HepG2 (cell line): ENCODE measurements at regions not wholly inside any gene's neighbourhood (a gene's known extent, or its start where the extent isn't known, plus 50 kb on each side); places are given as distances from the start of the nearest gene placed in this dataset.

ENCODE experiments used
- AHDC1 ChIP-seq: sonication (generic); formaldehyde crosslinking; IDR thresholded peaks from 2 replicates; pipeline ENCODE4 v1.5.1; 2020; ENCODE audit warnings: mild to moderate bottlenecking, missing genetic modification reagents, borderline replicate concordance
- FOXA3 ChIP-seq: IDR thresholded peaks from 2 replicates; pipeline ENCODE4 v1.6.1; 2016; ENCODE audit warnings: missing genetic modification reagents, missing compliant biosample characterization
- FOXJ3 ChIP-seq: sonication (generic); formaldehyde crosslinking; IDR thresholded peaks from 2 replicates; pipeline ENCODE4 v1.4.0; 2020; ENCODE audit warnings: missing genetic modification reagents, mild to moderate bottlenecking, borderline replicate concordance
- FOXK1 ChIP-seq: sonication (generic); formaldehyde crosslinking; IDR thresholded peaks from 2 replicates; pipeline ENCODE4 v1.4.0; 2020; ENCODE audit warnings: low read depth, missing genetic modification reagents, borderline replicate concordance
- GATAD2A ChIP-seq: IDR thresholded peaks from 2 replicates; pipeline ENCODE4 v1.6.1; 2016
- KAT2B ChIP-seq: fragments of 150-350 bp; IDR thresholded peaks from 2 replicates; pipeline ENCODE4 v1.6.1; 2014; ENCODE audit warnings: low read depth, low read length, borderline replicate concordance
- KAT7 ChIP-seq: IDR thresholded peaks from 2 replicates; pipeline ENCODE4 v1.6.1; 2018; ENCODE audit warnings: borderline replicate concordance, missing compliant biosample characterization
- PAXIP1 ChIP-seq: sonication (generic); formaldehyde crosslinking; conservative IDR thresholded peaks from 2 replicates; pipeline ENCODE4 v1.4.0; 2020; ENCODE audit warnings: mild to moderate bottlenecking, missing genetic modification reagents, moderate library complexity
- RFX5 ChIP-seq: IDR thresholded peaks from 2 replicates; pipeline ENCODE4 v1.6.1; 2011; ENCODE audit warnings: low read depth, low read length, improper control_type of control experiment
- SAFB2 ChIP-seq: sonication (generic); formaldehyde crosslinking; IDR thresholded peaks from 2 replicates; pipeline ENCODE4 v1.5.1; 2020; ENCODE audit warnings: missing genetic modification reagents, low read depth, mild to moderate bottlenecking, borderline replicate concordance
- STAG1 ChIP-seq: sonication (generic); formaldehyde crosslinking; IDR thresholded peaks from 2 replicates; pipeline ENCODE4 v1.4.0; 2020; ENCODE audit warnings: missing genetic modification reagents
- THAP11 ChIP-seq: IDR thresholded peaks from 2 replicates; pipeline ENCODE4 v1.6.1; 2016; ENCODE audit warnings: missing biosample characterization, missing genetic modification reagents
- ZNF180 ChIP-seq: sonication (generic); formaldehyde crosslinking; IDR thresholded peaks from 2 replicates; pipeline ENCODE4 v1.4.0; 2020; ENCODE audit warnings: low read depth, missing genetic modification reagents, borderline replicate concordance
- ZNF343 ChIP-seq: sonication (generic); formaldehyde crosslinking; IDR thresholded peaks from 2 replicates; pipeline ENCODE4 v1.4.0; 2020; ENCODE audit warnings: mild to moderate bottlenecking, missing genetic modification reagents
- ZNF747 ChIP-seq: sonication (generic); formaldehyde crosslinking; IDR thresholded peaks from 2 replicates; pipeline ENCODE4 v1.8.1; 2023; ENCODE audit warnings: missing genetic modification reagents, mild to moderate bottlenecking, borderline replicate concordance
- ZNF839 ChIP-seq: sonication (generic); formaldehyde crosslinking; IDR thresholded peaks from 2 replicates; pipeline ENCODE4 v1.4.0; 2020; ENCODE audit warnings: missing genetic modification reagents, mild to moderate bottlenecking, borderline replicate concordance
- TF ChIP-seq, protein P1 (sequence below): sonication (generic); formaldehyde crosslinking; IDR thresholded peaks from 2 replicates; pipeline ENCODE4 v1.9.0; 2021; ENCODE audit warnings: missing genetic modification reagents, borderline replicate concordance
- TF ChIP-seq, protein P2 (sequence below): sonication (generic); formaldehyde crosslinking; IDR thresholded peaks from 2 replicates; pipeline ENCODE4; 2020; ENCODE audit warnings: missing genetic modification reagents, mild to moderate bottlenecking, borderline replicate concordance

DNA sequence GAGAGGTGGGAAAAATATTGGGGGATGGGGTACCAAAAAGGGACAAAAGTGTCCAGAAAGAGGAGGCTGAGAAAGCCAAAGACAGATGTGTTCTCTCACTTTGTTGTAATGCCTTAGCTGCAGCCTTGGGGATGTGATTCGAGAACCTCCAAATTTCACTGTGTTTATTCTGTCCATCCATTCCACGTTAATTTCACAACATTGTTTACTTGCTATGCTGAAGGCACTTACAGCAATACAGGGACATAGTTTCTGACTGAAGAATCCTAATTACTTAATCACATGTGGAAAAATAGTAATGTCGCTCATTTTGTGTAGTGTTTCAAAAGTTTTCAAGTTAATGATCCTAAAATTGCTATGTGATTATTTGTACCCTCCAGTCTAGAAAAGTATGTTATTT, 146.2 kb upstream of the SLC38A2 start (continued):
- TF ChIP-seq, protein P1, sequence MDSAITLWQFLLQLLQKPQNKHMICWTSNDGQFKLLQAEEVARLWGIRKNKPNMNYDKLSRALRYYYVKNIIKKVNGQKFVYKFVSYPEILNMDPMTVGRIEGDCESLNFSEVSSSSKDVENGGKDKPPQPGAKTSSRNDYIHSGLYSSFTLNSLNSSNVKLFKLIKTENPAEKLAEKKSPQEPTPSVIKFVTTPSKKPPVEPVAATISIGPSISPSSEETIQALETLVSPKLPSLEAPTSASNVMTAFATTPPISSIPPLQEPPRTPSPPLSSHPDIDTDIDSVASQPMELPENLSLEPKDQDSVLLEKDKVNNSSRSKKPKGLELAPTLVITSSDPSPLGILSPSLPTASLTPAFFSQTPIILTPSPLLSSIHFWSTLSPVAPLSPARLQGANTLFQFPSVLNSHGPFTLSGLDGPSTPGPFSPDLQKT (CRISPR knock-in tag): no peak
- TF ChIP-seq FOXK1 (peak; percentile 27; the same call in 1 of the 2 replicates), GATAD2A (CRISPR knock-in tag) (peak; percentile 40; the same call in 1 of the 2 replicates), PAXIP1 (CRISPR knock-in tag) (no peak), KAT2B (no peak), ZNF343 (CRISPR knock-in tag) (no peak), RFX5 (no peak), STAG1 (CRISPR knock-in tag) (no peak), AHDC1 (CRISPR knock-in tag) (0 out of 2 replicates have a peak, but pooled peaks have one; percentile 27), SAFB2 (CRISPR knock-in tag) (no peak), FOXJ3 (peak; percentile 57), THAP11 (CRISPR knock-in tag) (no peak), KAT7 (CRISPR knock-in tag) (no peak), ZNF747 (CRISPR knock-in tag) (no peak), FOXA3 (CRISPR knock-in tag) (peak; percentile 53; the same call in 1 of the 2 replicates), ZNF839 (CRISPR knock-in tag) (no peak), ZNF180 (CRISPR knock-in tag) (no peak)
- TF ChIP-seq, protein P2, sequence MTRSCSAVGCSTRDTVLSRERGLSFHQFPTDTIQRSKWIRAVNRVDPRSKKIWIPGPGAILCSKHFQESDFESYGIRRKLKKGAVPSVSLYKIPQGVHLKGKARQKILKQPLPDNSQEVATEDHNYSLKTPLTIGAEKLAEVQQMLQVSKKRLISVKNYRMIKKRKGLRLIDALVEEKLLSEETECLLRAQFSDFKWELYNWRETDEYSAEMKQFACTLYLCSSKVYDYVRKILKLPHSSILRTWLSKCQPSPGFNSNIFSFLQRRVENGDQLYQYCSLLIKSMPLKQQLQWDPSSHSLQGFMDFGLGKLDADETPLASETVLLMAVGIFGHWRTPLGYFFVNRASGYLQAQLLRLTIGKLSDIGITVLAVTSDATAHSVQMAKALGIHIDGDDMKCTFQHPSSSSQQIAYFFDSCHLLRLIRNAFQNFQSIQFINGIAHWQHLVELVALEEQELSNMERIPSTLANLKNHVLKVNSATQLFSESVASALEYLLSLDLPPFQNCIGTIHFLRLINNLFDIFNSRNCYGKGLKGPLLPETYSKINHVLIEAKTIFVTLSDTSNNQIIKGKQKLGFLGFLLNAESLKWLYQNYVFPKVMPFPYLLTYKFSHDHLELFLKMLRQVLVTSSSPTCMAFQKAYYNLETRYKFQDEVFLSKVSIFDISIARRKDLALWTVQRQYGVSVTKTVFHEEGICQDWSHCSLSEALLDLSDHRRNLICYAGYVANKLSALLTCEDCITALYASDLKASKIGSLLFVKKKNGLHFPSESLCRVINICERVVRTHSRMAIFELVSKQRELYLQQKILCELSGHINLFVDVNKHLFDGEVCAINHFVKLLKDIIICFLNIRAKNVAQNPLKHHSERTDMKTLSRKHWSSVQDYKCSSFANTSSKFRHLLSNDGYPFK (CRISPR knock-in tag): no peak
